Caco-2 (cell line): ENCODE measurements at regions not wholly inside any gene's neighbourhood (a gene's known extent, or its start where the extent isn't known, plus 50 kb on each side); places are given as distances from the start of the nearest gene placed in this dataset.

ENCODE experiments used
- BruUV-seq: library from RNA; stranded (reverse); fragments of 400-500 nt; replicated peaks from 2 replicates; lab custom pipeline; 2021; lab: Mats Ljungman, UMichigan
- CTCF ChIA-PET: fragments of 300-600 bp; sonication (Branson Sonifier 250); formaldehyde crosslinking; loops from one replicate; lab custom pipeline; 2022; ENCODE audit warnings: antibody characterized with exemption; lab: Charles Lee
- POLR2A ChIA-PET: fragments of 300-600 bp; sonication (Branson Sonifier 250); formaldehyde crosslinking; loops from one replicate; lab custom pipeline; 2022; ENCODE audit warnings: antibody characterized with exemption; lab: Charles Lee
- DNase-seq, 2 experiments: peaks; one replicate each; pipeline versions ENCODE4 v3.0.0 to v3.0.0-alpha.2; 2020 to 2022
- H3K27me3 ChIP-seq: replicated peaks from 2 replicates; pipeline ENCODE4 v1.6.0; 2011; ENCODE audit warnings: low read length; ENCODE audit not compliant: control insufficient read depth, insufficient read depth
- H3K36me3 ChIP-seq: 2 replicates; pipeline ENCODE4 v1.5.1; 2011; ENCODE audit warnings: low read length; ENCODE audit not compliant: control insufficient read depth, insufficient read depth
- H3K4me1 ChIP-seq: fragments of 250-450 bp; sonication (Bioruptor Pico); 2 replicates; pipeline ENCODE4 v1.5.1; 2020; ENCODE audit warnings: mild to moderate bottlenecking
- H3K4me3 ChIP-seq: 2 replicates; pipeline ENCODE4 v1.5.1; 2011; ENCODE audit warnings: low read depth, mild to moderate bottlenecking, control low read depth, low read length
- H3K9me3 ChIP-seq: fragments of 250-450 bp; sonication (Bioruptor Pico); 2 replicates; pipeline ENCODE4 v1.5.1; 2020; ENCODE audit warnings: mild to moderate bottlenecking, moderate library complexity
- H3K27ac Mint-ChIP-seq: one replicate; pipeline ENCODE4 v1.8.0; 2022; ENCODE audit warnings: mixed read lengths; ENCODE audit not compliant: unreplicated experiment
- H3K27me3 Mint-ChIP-seq: one replicate; pipeline ENCODE4 v1.8.0; 2022; ENCODE audit warnings: mixed read lengths; ENCODE audit not compliant: insufficient read depth, unreplicated experiment
- H3K36me3 Mint-ChIP-seq: one replicate; pipeline ENCODE4 v1.8.0; 2022; ENCODE audit warnings: mild to moderate bottlenecking, mixed read lengths; ENCODE audit not compliant: insufficient read depth, unreplicated experiment
- H3K4me1 Mint-ChIP-seq: one replicate; pipeline ENCODE4 v1.8.0; 2022; ENCODE audit warnings: low read depth, mixed read lengths; ENCODE audit not compliant: unreplicated experiment
- H3K4me3 Mint-ChIP-seq: one replicate; pipeline ENCODE4 v1.8.0; 2022; ENCODE audit warnings: mild to moderate bottlenecking, moderate library complexity, mixed read lengths; ENCODE audit not compliant: unreplicated experiment
- H3K9me3 Mint-ChIP-seq: one replicate; pipeline ENCODE4 v1.8.0; 2022; ENCODE audit warnings: mixed read lengths; ENCODE audit not compliant: unreplicated experiment
- intact Hi-C: fragments of 100-400 bp; cut with micrococcal nuclease; formaldehyde crosslinking; loops from one replicate; pipeline ENCODE4 v1.10.0; 2022; ENCODE audit not compliant: unreplicated experiment
- TF ChIP-seq, protein P1 (sequence below), 2 experiments: fragments of 200-600 bp in 1 of 2; IDR thresholded peaks; 1 replicate in 1 of 2; 2 replicates in 1 of 2; pipeline versions ENCODE4 v1.5.1 to v1.8.0; 2011 to 2022; ENCODE audit warnings: antibody characterized with exemption in 1 of 2, control low read depth in 1 of 2, inconsistent platforms in 1 of 2, low read depth in 1 of 2, low read length in 1 of 2, mild to moderate bottlenecking in 1 of 2, moderate library complexity in 1 of 2; ENCODE audit not compliant: insufficient read depth in 1 of 2, severe bottlenecking in 1 of 2, unreplicated experiment in 1 of 2

DNA sequence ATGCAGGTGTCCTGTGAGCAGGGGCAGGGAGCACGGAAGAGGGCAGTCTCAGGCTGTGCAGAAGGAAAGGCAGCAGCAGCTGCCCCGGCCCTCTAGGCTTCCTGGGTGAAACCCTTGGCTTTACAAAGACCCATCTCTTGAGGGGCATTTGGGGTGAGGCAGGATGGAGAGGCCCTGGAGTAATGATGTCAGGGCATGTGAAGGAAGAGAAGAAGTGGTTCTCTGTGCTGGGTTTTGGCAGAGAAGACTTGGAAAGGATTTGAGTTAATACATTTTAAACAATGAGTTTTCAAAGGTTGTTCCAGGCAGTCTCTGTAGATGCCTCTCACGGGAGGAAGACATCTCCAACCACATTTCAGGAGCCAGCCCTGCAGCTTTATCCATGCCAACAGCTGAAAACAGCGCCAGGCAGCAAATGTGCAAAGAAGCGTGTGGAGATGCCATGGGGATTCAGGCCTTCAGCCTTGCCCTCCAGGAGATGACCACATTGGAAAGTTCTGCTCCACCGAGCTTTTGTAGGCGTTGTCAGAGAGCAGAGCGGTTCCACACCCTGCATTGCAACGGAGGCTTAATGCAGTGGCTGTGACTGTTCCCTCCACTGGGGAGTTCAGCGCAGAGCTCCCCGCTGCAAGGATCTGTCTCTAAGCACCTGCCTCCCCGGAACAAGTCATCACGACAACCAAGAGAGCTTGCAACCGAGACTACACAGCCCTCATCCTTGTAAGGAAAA is 322.8 kb downstream of the UQCRFS1 start:
- intact Hi-C loops: no loop called here
- Mint-ChIP-seq H3K4me1 (no peaks in the 10 kb centered on the region), H3K4me3 (no peak overlapping the region), H3K9me3 (no peaks in the 10 kb centered on the region), H3K36me3 (no peaks in the 10 kb centered on the region), H3K27me3 (peaks cover 16% of the 10 kb centered on the region), H3K27ac (no peak overlapping the region)
- DNase-seq: no peak
- ChIA-PET POLR2A (no interaction called here), CTCF (no interaction called here)
- H3K9me3 ChIP-seq: no peaks in the 10 kb centered on the region
- H3K4me1 ChIP-seq: no peaks in the 10 kb centered on the region
- H3K36me3 ChIP-seq: no peaks in the 10 kb centered on the region
- H3K4me3 ChIP-seq: no peak overlapping the region
- TF ChIP-seq, protein P1, sequence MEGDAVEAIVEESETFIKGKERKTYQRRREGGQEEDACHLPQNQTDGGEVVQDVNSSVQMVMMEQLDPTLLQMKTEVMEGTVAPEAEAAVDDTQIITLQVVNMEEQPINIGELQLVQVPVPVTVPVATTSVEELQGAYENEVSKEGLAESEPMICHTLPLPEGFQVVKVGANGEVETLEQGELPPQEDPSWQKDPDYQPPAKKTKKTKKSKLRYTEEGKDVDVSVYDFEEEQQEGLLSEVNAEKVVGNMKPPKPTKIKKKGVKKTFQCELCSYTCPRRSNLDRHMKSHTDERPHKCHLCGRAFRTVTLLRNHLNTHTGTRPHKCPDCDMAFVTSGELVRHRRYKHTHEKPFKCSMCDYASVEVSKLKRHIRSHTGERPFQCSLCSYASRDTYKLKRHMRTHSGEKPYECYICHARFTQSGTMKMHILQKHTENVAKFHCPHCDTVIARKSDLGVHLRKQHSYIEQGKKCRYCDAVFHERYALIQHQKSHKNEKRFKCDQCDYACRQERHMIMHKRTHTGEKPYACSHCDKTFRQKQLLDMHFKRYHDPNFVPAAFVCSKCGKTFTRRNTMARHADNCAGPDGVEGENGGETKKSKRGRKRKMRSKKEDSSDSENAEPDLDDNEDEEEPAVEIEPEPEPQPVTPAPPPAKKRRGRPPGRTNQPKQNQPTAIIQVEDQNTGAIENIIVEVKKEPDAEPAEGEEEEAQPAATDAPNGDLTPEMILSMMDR (IDR thresholded peaks at IDR 0.05; ENCODE audit: insufficient read depth in 1 of 2, low read depth in 1 of 2, low read length in 1 of 2, severe bottlenecking in 1 of 2, unreplicated experiment in 1 of 2): no peak
- no TSS peak for BruUV-seq
- H3K27me3 ChIP-seq: no peaks in the 10 kb centered on the region

DNA sequence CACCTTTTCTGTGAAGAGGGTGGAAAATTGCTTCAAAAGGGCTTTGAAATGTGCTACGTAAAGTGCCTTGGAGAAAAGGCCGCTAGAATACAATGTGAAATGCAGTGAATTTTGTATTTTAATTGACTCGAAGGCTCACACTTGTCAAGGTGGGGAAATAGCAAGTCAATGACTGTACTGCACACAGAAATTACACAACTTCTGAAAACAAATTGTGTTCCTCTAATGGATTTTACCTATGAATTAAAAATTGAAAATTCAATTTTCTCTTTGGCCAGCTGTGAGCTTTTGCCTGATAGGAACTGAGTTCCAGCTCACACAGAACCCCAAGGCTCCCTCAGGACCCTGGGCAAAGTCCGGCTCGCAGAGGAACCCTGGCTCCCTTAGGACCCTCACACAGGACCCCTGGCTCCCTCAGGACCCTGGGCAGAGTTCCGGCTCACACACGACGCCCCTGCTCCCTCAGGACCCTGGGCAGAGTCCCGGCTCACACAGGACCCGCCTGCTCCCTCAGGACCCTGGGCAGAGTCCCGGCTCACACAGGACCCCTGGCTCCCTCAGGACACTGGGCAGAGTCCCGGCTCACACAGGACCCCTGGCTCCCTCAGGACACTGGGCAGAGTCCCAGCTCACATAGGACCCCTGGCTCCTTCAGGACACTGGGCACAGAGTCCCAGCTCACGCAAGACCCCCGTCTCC is 324.9 kb downstream of the UQCRFS1 start:
- peaks cover 14% of the 10 kb centered on the region for H3K27me3 Mint-ChIP-seq
- no TSS peak for BruUV-seq
- H3K4me3 Mint-ChIP-seq: no peak overlapping the region
- H3K36me3 Mint-ChIP-seq: no peaks in the 10 kb centered on the region
- H3K36me3 ChIP-seq: no peaks in the 10 kb centered on the region
- POLR2A ChIA-PET: no interaction called here
- no peak overlapping the region for H3K27ac Mint-ChIP-seq
- H3K9me3 ChIP-seq: no peaks in the 10 kb centered on the region
- no peak overlapping the region for H3K4me3 ChIP-seq
- no peaks in the 10 kb centered on the region for H3K9me3 Mint-ChIP-seq
- H3K4me1 Mint-ChIP-seq: no peaks in the 10 kb centered on the region
- intact Hi-C loops: no loop called here
- no peaks in the 10 kb centered on the region for H3K27me3 ChIP-seq
- CTCF ChIA-PET: no interaction called here
- no peaks in the 10 kb centered on the region for H3K4me1 ChIP-seq
- DNase-seq: peak in 1 of 2 experiments; percentile 44
- TF ChIP-seq, protein P1 (IDR thresholded peaks at IDR 0.05; ENCODE audit: insufficient read depth in 1 of 2, low read depth in 1 of 2, low read length in 1 of 2, severe bottlenecking in 1 of 2, unreplicated experiment in 1 of 2): no peak

DNA sequence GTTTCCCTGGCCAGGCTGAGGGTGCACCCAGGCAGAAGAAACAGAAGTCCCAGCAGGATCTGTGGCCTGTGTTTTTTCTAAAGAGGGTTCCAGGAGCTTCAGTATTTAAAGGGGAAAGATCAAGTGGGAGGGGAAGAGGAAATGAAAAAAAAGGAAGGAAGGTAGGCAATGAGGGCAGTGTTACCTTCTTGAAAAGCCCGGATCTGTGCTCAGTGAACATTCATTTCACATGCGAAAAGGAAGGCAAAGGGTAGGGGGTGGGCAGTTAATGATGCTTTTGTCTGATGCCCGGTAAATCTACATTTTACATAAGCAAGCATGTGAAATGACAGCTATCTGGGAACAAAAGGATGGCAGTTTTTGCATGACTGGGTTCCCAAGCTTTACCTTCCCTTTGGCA is 326.2 kb downstream of the UQCRFS1 start:
- ChIA-PET POLR2A (no interaction called here), CTCF (no interaction called here)
- H3K36me3 Mint-ChIP-seq: no peaks in the 10 kb centered on the region
- no TSS peak for BruUV-seq
- no peak for DNase-seq
- Histone ChIP-seq H3K4me3 (no peak overlapping the region), H3K9me3 (no peaks in the 10 kb centered on the region), H3K36me3 (no peaks in the 10 kb centered on the region), H3K4me1 (no peaks in the 10 kb centered on the region), H3K27me3 (no peaks in the 10 kb centered on the region)
- H3K27me3 Mint-ChIP-seq: peaks cover 8% of the 10 kb centered on the region
- intact Hi-C loops: no loop called here
- H3K9me3 Mint-ChIP-seq: no peaks in the 10 kb centered on the region
- no peak overlapping the region for H3K4me3 Mint-ChIP-seq
- TF ChIP-seq, protein P1 (IDR thresholded peaks at IDR 0.05; ENCODE audit: insufficient read depth in 1 of 2, low read depth in 1 of 2, low read length in 1 of 2, severe bottlenecking in 1 of 2, unreplicated experiment in 1 of 2): no peak
- H3K27ac Mint-ChIP-seq: no peak overlapping the region
- H3K4me1 Mint-ChIP-seq: no peaks in the 10 kb centered on the region
